Nephron (organoid): ENCODE measurements at regions not wholly inside any gene's neighbourhood (a gene's known extent, or its start where the extent isn't known, plus 50 kb on each side); places are given as distances from the start of the nearest gene placed in this dataset.

Experiments used
- H3K27ac Mint-ChIP-seq, 3 experiments: 2 replicates each; pipeline ENCODE4 v1.8.0; 2020; ENCODE audit warnings: mixed read lengths in 3 of 3, mild to moderate bottlenecking in 2 of 3, moderate library complexity in 1 of 3
- H3K27me3 Mint-ChIP-seq: 2 replicates; pipeline ENCODE4 v1.8.0; 2021; ENCODE audit warnings: low read depth, mild to moderate bottlenecking, moderate library complexity, mixed read lengths
- H3K36me3 Mint-ChIP-seq: 2 replicates; pipeline ENCODE4 v1.8.0; 2020; ENCODE audit warnings: low read depth, mixed read lengths
- H3K4me1 Mint-ChIP-seq: 2 replicates; pipeline ENCODE4 v1.8.0; 2020; ENCODE audit warnings: mixed read lengths
- H3K4me3 Mint-ChIP-seq, 3 experiments: 2 replicates each; pipeline ENCODE4 v1.8.0; 2020; ENCODE audit warnings: mild to moderate bottlenecking in 3 of 3, mixed read lengths in 3 of 3, moderate library complexity in 2 of 3
- H3K9me3 Mint-ChIP-seq: 2 replicates; pipeline ENCODE4 v1.8.0; 2020; ENCODE audit warnings: mixed read lengths
- TF ChIP-seq, protein P1 (sequence below), 3 experiments: fragments of 200-600 bp; sonication (generic); IDR thresholded peaks; one replicate each; pipeline ENCODE4 v1.5.0; 2021; ENCODE audit warnings: antibody characterized with exemption in 3 of 3; ENCODE audit not compliant: unreplicated experiment in 3 of 3

DNA sequence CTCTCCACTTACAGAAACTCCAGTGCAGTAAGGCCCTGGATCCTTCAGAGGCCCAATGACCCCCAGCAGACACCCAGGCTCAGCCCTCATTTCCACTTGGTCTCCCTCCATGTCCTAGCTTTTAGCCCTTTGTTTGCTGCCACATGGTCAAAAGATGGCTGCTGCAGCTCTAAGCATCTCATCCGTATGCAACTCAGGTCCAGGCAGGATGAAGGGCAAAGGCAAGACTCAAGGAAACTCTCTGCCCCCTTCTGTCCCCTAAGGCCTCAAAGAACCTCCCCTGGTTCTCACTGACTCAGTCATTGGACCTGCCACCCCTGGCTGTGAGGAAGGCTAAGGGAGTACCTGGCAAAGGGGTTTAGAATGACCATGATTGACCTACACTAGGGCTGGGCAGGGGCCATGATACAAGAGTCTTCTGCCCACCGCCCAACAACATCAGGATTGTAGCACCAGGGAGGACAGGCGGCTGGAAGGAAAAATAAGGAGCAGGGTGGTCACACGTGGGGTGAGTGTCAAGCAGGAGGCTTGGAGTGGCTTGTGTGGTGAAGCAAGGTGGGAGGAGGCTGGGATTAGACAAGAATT, 303.8 kb upstream of the ZMIZ1 start:
- H3K9me3 Mint-ChIP-seq: no peaks in the 10 kb centered on the region
- TF ChIP-seq, protein P1, sequence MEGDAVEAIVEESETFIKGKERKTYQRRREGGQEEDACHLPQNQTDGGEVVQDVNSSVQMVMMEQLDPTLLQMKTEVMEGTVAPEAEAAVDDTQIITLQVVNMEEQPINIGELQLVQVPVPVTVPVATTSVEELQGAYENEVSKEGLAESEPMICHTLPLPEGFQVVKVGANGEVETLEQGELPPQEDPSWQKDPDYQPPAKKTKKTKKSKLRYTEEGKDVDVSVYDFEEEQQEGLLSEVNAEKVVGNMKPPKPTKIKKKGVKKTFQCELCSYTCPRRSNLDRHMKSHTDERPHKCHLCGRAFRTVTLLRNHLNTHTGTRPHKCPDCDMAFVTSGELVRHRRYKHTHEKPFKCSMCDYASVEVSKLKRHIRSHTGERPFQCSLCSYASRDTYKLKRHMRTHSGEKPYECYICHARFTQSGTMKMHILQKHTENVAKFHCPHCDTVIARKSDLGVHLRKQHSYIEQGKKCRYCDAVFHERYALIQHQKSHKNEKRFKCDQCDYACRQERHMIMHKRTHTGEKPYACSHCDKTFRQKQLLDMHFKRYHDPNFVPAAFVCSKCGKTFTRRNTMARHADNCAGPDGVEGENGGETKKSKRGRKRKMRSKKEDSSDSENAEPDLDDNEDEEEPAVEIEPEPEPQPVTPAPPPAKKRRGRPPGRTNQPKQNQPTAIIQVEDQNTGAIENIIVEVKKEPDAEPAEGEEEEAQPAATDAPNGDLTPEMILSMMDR (IDR thresholded peaks at IDR 0.05; ENCODE audit: unreplicated experiment in 3 of 3): no peak
- H3K4me3 Mint-ChIP-seq: no peak overlapping the region
- no peaks in the 10 kb centered on the region for H3K36me3 Mint-ChIP-seq
- peaks cover 75% of the 10 kb centered on the region for H3K4me1 Mint-ChIP-seq
- peak overlapping the region in 2 of 3 experiments; percentile 79 to 84 for H3K27ac Mint-ChIP-seq
- peaks cover 16% of the 10 kb centered on the region for H3K27me3 Mint-ChIP-seq

DNA sequence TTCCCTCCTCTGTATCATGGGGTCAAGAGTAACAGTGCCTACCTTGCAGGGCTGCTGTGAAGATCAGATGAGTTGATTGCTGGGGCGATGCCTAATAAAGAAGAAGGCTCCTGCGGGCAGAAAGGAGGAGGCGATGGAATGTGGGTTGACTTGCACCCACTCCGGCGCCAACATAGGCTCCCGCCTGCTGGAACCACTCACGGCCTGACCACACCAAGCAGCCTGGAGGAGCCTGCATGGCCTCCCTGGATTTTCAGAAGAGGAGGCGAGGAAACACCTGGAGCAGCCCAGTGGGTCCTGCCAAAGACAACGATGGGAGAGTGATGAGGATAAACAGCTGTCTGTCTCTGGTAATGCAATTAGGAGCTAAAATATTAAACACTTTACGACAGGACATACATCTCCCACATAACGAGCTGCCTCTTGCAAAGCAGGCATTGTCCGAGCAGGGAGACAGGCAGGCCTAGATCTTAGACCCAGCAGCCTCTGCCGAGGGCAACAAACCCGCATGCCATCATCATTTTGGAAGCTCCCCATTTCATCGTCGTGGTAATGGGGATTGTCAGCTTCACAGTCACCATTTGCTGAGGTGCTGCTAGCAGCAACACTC, 302.9 kb upstream of the ZMIZ1 start:
- Mint-ChIP-seq H3K9me3 (no peaks in the 10 kb centered on the region), H3K27me3 (peaks cover 17% of the 10 kb centered on the region), H3K36me3 (no peaks in the 10 kb centered on the region), H3K4me3 (no peak overlapping the region), H3K27ac (peak overlapping the region; percentile 58 to 84 (median 58)), H3K4me1 (peaks cover 77% of the 10 kb centered on the region)
- TF ChIP-seq, protein P1 (IDR thresholded peaks at IDR 0.05; ENCODE audit: unreplicated experiment in 3 of 3): no peak

DNA sequence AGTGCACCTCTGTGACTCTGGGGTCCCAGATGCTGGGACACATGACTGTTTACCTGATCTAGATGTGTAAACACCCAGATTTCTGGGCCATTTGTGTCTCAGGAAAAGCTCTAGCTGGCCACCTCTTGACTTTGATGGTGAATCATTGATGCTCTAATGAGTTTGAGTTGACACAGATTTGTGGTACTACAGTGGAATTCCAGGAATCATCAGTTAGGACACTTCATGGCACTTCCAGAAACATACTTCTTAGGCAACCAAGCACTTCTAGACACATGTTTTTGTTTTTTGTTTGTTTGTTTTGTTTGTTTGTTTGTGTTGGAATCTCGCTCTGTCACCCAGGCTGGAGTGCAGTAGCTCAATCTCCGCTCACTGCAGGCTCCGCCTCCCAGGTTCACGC, 302.2 kb upstream of the ZMIZ1 start:
- Mint-ChIP-seq H3K4me3 (no peak overlapping the region), H3K4me1 (peaks cover 73% of the 10 kb centered on the region), H3K27me3 (peaks cover 19% of the 10 kb centered on the region), H3K36me3 (no peaks in the 10 kb centered on the region), H3K9me3 (no peaks in the 10 kb centered on the region), H3K27ac (peak overlapping the region in 2 of 3 experiments; percentile 58 to 84)
- TF ChIP-seq, protein P1 (IDR thresholded peaks at IDR 0.05; ENCODE audit: unreplicated experiment in 3 of 3): no peak

DNA sequence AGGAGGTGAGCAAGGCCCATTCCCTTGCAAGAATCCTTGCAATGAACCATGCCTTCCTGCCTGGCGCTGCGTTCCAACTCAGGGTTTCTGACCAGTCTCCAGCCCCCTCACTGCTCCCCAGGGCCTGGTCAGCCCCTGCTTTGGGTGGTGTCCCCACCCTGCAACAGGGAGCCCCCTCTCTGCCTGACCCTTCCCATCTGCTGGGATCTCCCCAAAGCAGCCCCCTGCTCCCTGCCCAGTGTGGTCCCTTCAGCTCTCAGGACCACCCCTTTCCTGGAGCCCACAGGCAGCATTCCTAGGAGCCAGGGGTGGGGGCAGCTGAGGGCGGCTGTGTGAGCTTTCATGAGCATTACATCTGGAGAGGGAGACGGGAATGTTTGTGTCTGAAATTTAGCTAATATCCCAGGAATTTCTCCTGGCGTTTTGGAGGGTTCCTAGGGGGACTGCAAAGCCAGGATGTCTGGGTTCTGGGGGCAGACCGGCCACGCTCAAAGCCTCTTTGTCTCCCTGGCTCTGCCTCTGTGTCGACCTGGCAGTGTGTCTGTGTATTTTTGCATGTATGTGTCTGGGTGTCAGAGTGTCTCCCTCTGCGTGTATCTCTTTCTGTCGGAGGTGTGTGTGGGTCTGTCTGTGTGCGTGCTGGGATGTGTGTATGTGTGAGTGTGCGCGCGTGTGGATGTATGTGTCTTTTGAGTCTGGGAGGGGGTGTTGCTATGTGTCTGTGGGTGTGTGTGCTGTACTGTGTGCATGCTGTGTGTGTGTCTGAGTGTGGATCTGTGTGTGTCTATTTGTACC, 300.5 kb upstream of the ZMIZ1 start:
- H3K9me3 Mint-ChIP-seq: no peaks in the 10 kb centered on the region
- H3K27ac Mint-ChIP-seq: peak overlapping the region; percentile 76 to 95 (median 90)
- peaks cover 12% of the 10 kb centered on the region for H3K27me3 Mint-ChIP-seq
- TF ChIP-seq, protein P1 (IDR thresholded peaks at IDR 0.05; ENCODE audit: unreplicated experiment in 3 of 3): no peak
- H3K36me3 Mint-ChIP-seq: no peaks in the 10 kb centered on the region
- peaks cover 65% of the 10 kb centered on the region for H3K4me1 Mint-ChIP-seq
- H3K4me3 Mint-ChIP-seq: peak overlapping the region in 2 of 3 experiments; percentile 10 to 16

DNA sequence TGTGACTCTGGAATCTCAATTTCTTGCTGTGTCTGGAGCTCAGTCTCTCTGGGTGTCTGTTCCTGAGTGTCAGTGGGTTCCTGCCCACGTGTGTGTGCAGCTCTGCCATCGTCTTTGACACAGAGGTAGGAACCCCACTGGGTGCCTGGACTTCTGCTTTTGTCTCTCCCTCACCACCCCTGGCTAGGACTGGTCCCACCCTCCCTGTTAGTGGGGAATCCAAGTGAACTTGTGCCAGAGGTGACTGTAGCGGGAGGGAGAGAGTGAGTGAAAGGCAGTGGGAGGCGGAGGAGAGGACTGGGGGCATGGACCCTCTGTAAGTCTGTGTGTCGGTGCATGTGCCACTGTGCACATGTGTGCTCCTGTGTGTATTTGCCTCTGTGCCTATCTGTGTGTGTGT, 299.9 kb upstream of the ZMIZ1 start:
- TF ChIP-seq, protein P1 (IDR thresholded peaks at IDR 0.05; ENCODE audit: unreplicated experiment in 3 of 3): no peak

More for the DNA sequence above, 299.9 kb upstream of the ZMIZ1 start:
- peaks cover 59% of the 10 kb centered on the region for H3K4me1 Mint-ChIP-seq
- peak overlapping the region in 1 of 3 experiments; percentile 16 for H3K4me3 Mint-ChIP-seq
- no peaks in the 10 kb centered on the region for H3K9me3 Mint-ChIP-seq
- peaks cover 7% of the 10 kb centered on the region for H3K27me3 Mint-ChIP-seq
- peak overlapping the region; percentile 76 to 95 (median 90) for H3K27ac Mint-ChIP-seq
- H3K36me3 Mint-ChIP-seq: no peaks in the 10 kb centered on the region
